ENCODE measurements at regions not wholly inside any gene's neighbourhood (a gene's known extent, or its start where the extent isn't known, plus 50 kb on each side); places are given as distances from the start of the nearest gene placed in this dataset.

DNA sequence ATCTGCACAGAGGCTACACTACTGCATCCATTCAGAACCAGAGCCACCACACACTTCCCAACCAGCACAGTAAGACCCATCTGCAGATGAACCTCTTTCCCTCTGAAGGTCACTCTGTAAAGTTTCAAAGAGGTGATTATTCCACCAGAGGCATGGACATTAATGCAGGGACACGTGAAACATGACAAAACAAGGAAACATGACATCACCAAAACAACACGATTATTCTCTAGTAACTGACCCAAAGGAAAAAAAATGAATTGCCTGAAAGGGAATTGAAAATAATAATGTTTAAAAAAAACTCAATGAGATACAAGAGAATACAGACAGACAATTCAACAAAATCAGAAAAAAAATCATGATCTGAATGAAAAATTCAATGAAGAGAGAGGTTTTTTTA lies 139.1 kb downstream of the RERGL start:
- Histone ChIP-seq H3K9ac (no peak overlapping the region), H4K20me1 (ENCODE audit: insufficient read depth) (no peaks in the 10 kb centered on the region), H3K4me1 (ENCODE audit: low read depth, poor library complexity, severe bottlenecking) (no peaks in the 10 kb centered on the region), H3K36me3 (ENCODE audit: insufficient read depth) (no peaks in the 10 kb centered on the region), H3K27me3 (ENCODE audit: insufficient read depth, low read depth) (no peaks in the 10 kb centered on the region), H3K4me2 (no peak overlapping the region), H2AFZ (ENCODE audit: low read depth) (no peak overlapping the region), H3K27ac (no peak overlapping the region), H3K79me2 (ENCODE audit: insufficient read depth, low read depth) (no peaks in the 10 kb centered on the region), H3K4me3 (IDR thresholded peaks at IDR 0.05; ENCODE audit: insufficient read depth, low read depth, low read length) (no peak overlapping the region)
- TF ChIP-seq, protein P1, sequence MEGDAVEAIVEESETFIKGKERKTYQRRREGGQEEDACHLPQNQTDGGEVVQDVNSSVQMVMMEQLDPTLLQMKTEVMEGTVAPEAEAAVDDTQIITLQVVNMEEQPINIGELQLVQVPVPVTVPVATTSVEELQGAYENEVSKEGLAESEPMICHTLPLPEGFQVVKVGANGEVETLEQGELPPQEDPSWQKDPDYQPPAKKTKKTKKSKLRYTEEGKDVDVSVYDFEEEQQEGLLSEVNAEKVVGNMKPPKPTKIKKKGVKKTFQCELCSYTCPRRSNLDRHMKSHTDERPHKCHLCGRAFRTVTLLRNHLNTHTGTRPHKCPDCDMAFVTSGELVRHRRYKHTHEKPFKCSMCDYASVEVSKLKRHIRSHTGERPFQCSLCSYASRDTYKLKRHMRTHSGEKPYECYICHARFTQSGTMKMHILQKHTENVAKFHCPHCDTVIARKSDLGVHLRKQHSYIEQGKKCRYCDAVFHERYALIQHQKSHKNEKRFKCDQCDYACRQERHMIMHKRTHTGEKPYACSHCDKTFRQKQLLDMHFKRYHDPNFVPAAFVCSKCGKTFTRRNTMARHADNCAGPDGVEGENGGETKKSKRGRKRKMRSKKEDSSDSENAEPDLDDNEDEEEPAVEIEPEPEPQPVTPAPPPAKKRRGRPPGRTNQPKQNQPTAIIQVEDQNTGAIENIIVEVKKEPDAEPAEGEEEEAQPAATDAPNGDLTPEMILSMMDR (conservative IDR thresholded peaks at IDR 0.05; ENCODE audit: low read depth, low read length), result no peak

DNA sequence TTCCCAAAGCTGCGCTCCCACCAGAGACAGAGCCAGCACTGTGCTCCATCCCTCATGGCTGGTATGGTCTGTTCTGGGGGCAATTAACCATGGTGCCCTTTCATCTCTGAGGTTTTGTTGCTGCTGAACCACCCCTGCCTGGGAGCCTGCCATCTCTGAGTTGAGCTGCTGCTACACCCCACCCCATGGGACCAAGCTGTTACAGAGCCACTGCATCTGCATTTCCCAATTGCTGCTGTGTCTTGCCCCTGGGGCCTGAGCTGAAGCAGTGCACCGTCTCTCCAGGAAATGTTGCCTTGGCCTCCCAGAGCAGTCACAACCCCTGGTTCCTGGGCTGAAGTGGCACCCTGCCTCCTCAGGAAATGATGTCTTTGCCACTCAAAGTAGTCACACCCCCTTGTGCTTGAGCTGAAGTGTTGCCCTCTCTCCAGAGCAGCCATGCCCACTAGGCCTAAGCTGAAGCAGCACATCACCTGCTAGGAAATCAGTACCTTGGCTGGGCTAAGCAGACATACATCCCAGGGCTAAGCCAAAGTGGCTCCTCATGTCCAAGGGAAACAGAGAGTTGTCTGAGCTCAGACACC lies 140.3 kb downstream of the RERGL start:
- Histone ChIP-seq H3K4me1 (ENCODE audit: low read depth, poor library complexity, severe bottlenecking) (no peaks in the 10 kb centered on the region), H3K9ac (no peak overlapping the region), H3K27me3 (ENCODE audit: insufficient read depth, low read depth) (no peaks in the 10 kb centered on the region), H4K20me1 (ENCODE audit: insufficient read depth) (no peaks in the 10 kb centered on the region), H2AFZ (ENCODE audit: low read depth) (no peak overlapping the region), H3K4me3 (IDR thresholded peaks at IDR 0.05; ENCODE audit: insufficient read depth, low read depth, low read length) (no peak overlapping the region), H3K4me2 (no peak overlapping the region), H3K27ac (no peak overlapping the region), H3K79me2 (ENCODE audit: insufficient read depth, low read depth) (no peaks in the 10 kb centered on the region), H3K36me3 (ENCODE audit: insufficient read depth) (no peaks in the 10 kb centered on the region)
- TF ChIP-seq, protein P1 (conservative IDR thresholded peaks at IDR 0.05; ENCODE audit: low read depth, low read length), result no peak

DNA sequence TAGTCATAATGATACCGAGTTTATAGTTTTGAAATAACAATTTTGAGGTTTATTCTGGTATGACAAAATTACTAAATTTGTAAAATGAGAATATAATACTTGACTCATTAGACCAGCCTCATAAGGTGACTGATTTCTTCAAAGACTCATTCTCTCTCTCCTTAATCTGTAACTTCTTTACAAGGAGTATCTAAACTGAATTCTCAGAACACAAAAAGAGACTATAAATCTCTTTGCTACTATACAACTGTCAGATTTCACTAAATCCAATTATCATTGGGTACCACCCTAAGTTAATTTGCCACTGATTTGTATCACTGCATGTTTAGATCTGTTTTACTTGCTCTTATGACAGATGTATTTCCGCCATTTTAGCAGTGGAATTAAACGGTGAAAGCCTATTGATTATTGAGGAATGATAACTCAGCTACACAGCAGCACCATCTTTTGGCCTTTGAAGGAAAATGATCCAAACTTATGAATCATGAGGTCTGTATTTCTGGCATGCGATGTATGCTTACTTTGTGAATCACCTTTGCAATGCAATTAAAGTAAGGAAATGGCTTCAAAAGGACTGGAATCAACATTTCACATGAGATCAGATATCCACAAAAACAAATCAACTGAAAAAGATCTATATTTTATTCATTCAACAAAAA lies 161.2 kb downstream of the RERGL start:
- Histone ChIP-seq H3K27me3 (ENCODE audit: insufficient read depth, low read depth) (no peaks in the 10 kb centered on the region), H2AFZ (ENCODE audit: low read depth) (no peak overlapping the region), H3K27ac (no peak overlapping the region), H3K36me3 (ENCODE audit: insufficient read depth) (no peaks in the 10 kb centered on the region), H3K4me3 (IDR thresholded peaks at IDR 0.05; ENCODE audit: insufficient read depth, low read depth, low read length) (no peak overlapping the region), H3K4me1 (ENCODE audit: low read depth, poor library complexity, severe bottlenecking) (no peaks in the 10 kb centered on the region), H3K9ac (no peak overlapping the region), H4K20me1 (ENCODE audit: insufficient read depth) (no peaks in the 10 kb centered on the region), H3K79me2 (ENCODE audit: insufficient read depth, low read depth) (no peaks in the 10 kb centered on the region), H3K4me2 (no peak overlapping the region)
- TF ChIP-seq, protein P1 (conservative IDR thresholded peaks at IDR 0.05; ENCODE audit: low read depth, low read length), result no peak

DNA sequence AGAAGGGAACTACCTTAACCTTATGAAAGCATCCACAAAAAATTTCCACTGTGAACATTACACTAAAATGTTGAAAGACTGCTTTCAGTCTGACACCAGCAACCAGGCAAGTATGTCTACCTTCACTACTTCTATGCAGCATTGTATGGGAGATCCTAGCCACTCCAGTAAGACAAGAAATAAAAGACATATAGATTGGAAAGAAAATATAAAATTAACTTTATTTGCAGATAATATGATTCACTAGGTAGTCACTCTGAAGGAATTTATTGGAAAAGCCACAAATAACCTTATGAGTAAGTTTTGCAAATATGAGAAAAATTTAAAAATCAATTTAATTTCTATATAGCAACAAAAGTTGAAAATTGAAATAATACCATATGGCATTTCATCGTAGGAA lies 172.0 kb downstream of the RERGL start:
- Histone ChIP-seq H3K27ac (no peak overlapping the region), H3K4me2 (no peak overlapping the region), H3K4me3 (IDR thresholded peaks at IDR 0.05; ENCODE audit: insufficient read depth, low read depth, low read length) (no peak overlapping the region), H4K20me1 (ENCODE audit: insufficient read depth) (no peaks in the 10 kb centered on the region), H3K27me3 (ENCODE audit: insufficient read depth, low read depth) (no peaks in the 10 kb centered on the region), H2AFZ (ENCODE audit: low read depth) (no peak overlapping the region), H3K9ac (no peak overlapping the region), H3K36me3 (ENCODE audit: insufficient read depth) (no peaks in the 10 kb centered on the region), H3K79me2 (ENCODE audit: insufficient read depth, low read depth) (no peaks in the 10 kb centered on the region), H3K4me1 (ENCODE audit: low read depth, poor library complexity, severe bottlenecking) (no peaks in the 10 kb centered on the region)
- TF ChIP-seq, protein P1 (conservative IDR thresholded peaks at IDR 0.05; ENCODE audit: low read depth, low read length), result no peak

All from KMS-11 (cell line).